ENCODE measurements at regions not wholly inside any gene's neighbourhood (a gene's known extent, or its start where the extent isn't known, plus 50 kb on each side); places are given as distances from the start of the nearest gene placed in this dataset.

- Mint-ChIP-seq H3K27ac (no peak overlapping the region), H3K4me1 (no peaks in the 10 kb centered on the region), H3K4me3 (no peak overlapping the region), H3K36me3 (no peaks in the 10 kb centered on the region), H3K9me3 (peaks cover 0 to 3% (median 2%) of the 10 kb centered on the region in 3 donors), H3K27me3 (no peaks in the 10 kb centered on the region)
These were observed 68.1 kb downstream of the YIPF5 start for GRCh38 chr5:144102361-144102760.

GRCh38 chr5:144102979-144103378 is 67.5 kb downstream of the YIPF5 start:
- Mint-ChIP-seq H3K4me3 (no peak overlapping the region), H3K27ac (no peak overlapping the region)

DNA sequence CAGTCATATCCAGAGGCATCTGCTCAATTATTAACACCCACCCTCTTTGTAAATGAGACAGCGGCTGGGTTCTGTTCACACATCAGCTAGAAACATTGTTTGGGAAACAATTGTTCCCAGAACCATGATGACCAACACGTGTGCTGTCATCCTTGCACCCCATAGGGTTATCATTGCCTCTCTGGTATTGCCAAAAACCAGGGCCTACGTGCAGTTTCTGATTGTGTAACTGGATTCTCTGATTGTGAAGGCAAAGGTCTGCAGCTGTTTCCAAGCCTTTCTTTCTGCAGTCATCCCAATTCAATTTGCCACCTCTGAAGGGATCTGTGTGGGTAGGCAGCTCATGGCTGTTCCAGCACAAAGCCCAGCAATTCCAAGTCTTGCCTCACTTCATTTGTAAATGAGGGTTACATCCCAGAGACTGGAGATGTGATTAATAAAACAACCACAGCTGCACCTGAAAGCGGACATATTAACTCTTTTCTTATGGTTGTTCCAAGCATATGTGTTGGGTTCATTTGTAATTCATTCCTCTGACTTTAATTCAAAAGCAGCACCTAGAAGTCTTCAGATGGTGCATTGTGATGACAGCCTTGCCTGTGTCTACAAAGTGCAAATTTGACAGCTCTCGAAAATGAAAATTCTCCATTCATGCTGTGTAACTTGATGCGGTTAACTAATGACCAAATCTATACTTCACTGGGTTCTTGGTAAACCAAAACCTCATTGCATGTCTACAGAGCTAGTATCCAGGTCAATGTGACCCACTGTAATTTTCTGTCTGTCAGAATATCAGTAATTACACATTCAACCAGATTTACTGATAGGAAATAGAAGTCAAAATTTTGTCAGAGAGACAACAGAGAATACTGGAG is 66.6 kb downstream of the YIPF5 start:
- no peaks in the 10 kb centered on the region for H3K9me3 Mint-ChIP-seq
- no peaks in the 10 kb centered on the region for H3K27me3 Mint-ChIP-seq
- no peaks in the 10 kb centered on the region for H3K36me3 Mint-ChIP-seq
- H3K27ac Mint-ChIP-seq, result no peak overlapping the region
- no peaks in the 10 kb centered on the region for H3K4me1 Mint-ChIP-seq
- H3K4me3 Mint-ChIP-seq, result no peak overlapping the region

More at GRCh38 chr5:144102979-144103378, 67.5 kb downstream of the YIPF5 start:
- Mint-ChIP-seq H3K27me3 (no peaks in the 10 kb centered on the region), H3K4me1 (no peaks in the 10 kb centered on the region), H3K9me3 (peaks cover 0 to 1% (median 0%) of the 10 kb centered on the region in 3 donors), H3K36me3 (no peaks in the 10 kb centered on the region)

- Mint-ChIP-seq H3K9me3 (no peaks in the 10 kb centered on the region), H3K36me3 (no peaks in the 10 kb centered on the region), H3K4me3 (no peak overlapping the region), H3K27ac (no peak overlapping the region), H3K4me1 (no peaks in the 10 kb centered on the region), H3K27me3 (peaks cover 3% of the 10 kb centered on the region)
These were observed 65.1 kb downstream of the YIPF5 start for GRCh38 chr5:144105371-144105770.

DNA sequence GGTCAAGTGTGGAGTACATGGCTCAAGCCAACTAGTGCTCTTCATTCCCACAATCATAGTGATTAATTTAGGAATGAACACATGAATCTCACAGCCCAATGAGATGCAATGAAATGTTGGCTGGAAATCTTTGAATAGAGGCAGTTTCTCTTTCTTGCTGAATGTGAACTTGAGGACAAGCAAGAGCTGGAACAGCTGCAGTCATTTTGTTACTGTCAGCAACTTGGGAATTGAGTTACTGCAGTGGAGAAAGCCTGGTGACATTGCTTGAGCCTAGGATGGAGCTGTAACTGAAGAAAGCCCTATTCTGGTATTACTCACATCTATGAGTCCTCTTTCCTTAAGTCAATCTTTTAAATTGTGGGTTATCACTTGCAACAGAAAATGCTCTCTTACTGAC is 62.3 kb downstream of the YIPF5 start:
- H3K4me3 Mint-ChIP-seq, result no peak overlapping the region
- H3K36me3 Mint-ChIP-seq, result no peaks in the 10 kb centered on the region
- H3K27me3 Mint-ChIP-seq, result peaks cover 10% of the 10 kb centered on the region
- no peak overlapping the region for H3K27ac Mint-ChIP-seq
- no peaks in the 10 kb centered on the region for H3K9me3 Mint-ChIP-seq
- H3K4me1 Mint-ChIP-seq, result no peaks in the 10 kb centered on the region
